Liver (tissue), 3 donors: ENCODE measurements at regions not wholly inside any gene's neighbourhood (a gene's known extent, or its start where the extent isn't known, plus 50 kb on each side); places are given as distances from the start of the nearest gene placed in this dataset.

Source experiments
- RAD21 ChIP-seq, 2 donors: IDR thresholded peaks; 2 replicates each; pipeline ENCODE4 v1.6.1; 2016; ENCODE audit warnings: antibody characterized with exemption in 2 of 2, mild to moderate bottlenecking in 2 of 2
- YY1 ChIP-seq: IDR thresholded peaks from 2 replicates; pipeline ENCODE4 v1.6.1; 2016; ENCODE audit warnings: antibody characterized with exemption, mild to moderate bottlenecking
- TF ChIP-seq, protein P1 (sequence below): fragments of 150-350 bp; IDR thresholded peaks from 2 replicates; pipeline ENCODE4 v1.5.1; 2017; ENCODE audit warnings: improper control_type of control experiment, low read depth, low read length; ENCODE audit not compliant: missing input control
- TF ChIP-seq, protein P2 (sequence below): IDR thresholded peaks from 2 replicates; pipeline ENCODE4 v1.6.1; 2016; ENCODE audit warnings: antibody characterized with exemption
- TF ChIP-seq, protein P3 (sequence below): IDR thresholded peaks from 2 replicates; pipeline ENCODE4 v1.6.1; 2016; ENCODE audit warnings: antibody characterized with exemption
- donor health status: healthy.
- donor health status: healthy.

DNA sequence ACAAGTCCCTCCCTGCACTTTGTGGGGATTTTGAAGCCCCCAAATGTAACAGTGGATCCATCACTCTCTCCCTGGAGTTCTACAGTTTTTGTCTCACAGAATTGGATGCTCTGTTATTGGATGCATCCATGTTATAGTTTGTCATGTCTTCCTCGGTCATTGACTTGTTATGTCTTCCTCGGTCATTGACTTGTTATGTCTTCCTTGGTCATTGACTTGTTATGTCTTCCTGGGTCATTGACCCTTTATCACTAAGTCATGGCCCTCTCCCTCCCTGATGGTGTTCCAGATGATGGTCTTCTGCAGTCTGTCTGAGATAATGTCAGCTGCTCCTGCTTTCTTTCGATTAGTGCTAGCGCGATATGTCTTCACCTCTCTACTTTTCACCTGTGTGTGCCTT lies 981.5 kb downstream of the BRD1 start:
- TF ChIP-seq, protein P1, sequence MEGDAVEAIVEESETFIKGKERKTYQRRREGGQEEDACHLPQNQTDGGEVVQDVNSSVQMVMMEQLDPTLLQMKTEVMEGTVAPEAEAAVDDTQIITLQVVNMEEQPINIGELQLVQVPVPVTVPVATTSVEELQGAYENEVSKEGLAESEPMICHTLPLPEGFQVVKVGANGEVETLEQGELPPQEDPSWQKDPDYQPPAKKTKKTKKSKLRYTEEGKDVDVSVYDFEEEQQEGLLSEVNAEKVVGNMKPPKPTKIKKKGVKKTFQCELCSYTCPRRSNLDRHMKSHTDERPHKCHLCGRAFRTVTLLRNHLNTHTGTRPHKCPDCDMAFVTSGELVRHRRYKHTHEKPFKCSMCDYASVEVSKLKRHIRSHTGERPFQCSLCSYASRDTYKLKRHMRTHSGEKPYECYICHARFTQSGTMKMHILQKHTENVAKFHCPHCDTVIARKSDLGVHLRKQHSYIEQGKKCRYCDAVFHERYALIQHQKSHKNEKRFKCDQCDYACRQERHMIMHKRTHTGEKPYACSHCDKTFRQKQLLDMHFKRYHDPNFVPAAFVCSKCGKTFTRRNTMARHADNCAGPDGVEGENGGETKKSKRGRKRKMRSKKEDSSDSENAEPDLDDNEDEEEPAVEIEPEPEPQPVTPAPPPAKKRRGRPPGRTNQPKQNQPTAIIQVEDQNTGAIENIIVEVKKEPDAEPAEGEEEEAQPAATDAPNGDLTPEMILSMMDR: no peak
- TF ChIP-seq, protein P2, sequence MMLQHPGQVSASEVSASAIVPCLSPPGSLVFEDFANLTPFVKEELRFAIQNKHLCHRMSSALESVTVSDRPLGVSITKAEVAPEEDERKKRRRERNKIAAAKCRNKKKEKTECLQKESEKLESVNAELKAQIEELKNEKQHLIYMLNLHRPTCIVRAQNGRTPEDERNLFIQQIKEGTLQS: no peak
- TF ChIP-seq, protein P3, sequence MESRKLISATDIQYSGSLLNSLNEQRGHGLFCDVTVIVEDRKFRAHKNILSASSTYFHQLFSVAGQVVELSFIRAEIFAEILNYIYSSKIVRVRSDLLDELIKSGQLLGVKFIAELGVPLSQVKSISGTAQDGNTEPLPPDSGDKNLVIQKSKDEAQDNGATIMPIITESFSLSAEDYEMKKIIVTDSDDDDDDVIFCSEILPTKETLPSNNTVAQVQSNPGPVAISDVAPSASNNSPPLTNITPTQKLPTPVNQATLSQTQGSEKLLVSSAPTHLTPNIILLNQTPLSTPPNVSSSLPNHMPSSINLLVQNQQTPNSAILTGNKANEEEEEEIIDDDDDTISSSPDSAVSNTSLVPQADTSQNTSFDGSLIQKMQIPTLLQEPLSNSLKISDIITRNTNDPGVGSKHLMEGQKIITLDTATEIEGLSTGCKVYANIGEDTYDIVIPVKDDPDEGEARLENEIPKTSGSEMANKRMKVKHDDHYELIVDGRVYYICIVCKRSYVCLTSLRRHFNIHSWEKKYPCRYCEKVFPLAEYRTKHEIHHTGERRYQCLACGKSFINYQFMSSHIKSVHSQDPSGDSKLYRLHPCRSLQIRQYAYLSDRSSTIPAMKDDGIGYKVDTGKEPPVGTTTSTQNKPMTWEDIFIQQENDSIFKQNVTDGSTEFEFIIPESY: no peak
- TF ChIP-seq YY1 (no peak), RAD21 (IDR thresholded peaks at IDR 0.05) (no peak)
